ENCODE measurements at regions not wholly inside any gene's neighbourhood (a gene's known extent, or its start where the extent isn't known, plus 50 kb on each side); places are given as distances from the start of the nearest gene placed in this dataset.

GRCh38 chr16:65278874-65279273 lies 157.0 kb upstream of the CDH11 start:
- TF ChIP-seq POLR2AphosphoS5 (IDR thresholded peaks at IDR 0.05) (no peak), CTCF (IDR thresholded peaks at IDR 0.05) (no peak)

All from suprapubic skin (tissue), 3 donors.